Suprapubic skin (tissue), 4 donors: ENCODE measurements at regions not wholly inside any gene's neighbourhood (a gene's known extent, or its start where the extent isn't known, plus 50 kb on each side); places are given as distances from the start of the nearest gene placed in this dataset.

Experiments used
- DNase-seq, 2 donors: peaks; one replicate each; pipeline ENCODE4 v3.0.0-alpha.2; 2019; ENCODE audit warnings: low spot score in 2 of 2
- H3K27ac ChIP-seq: fragments of 200-600 bp; sonication (generic); one replicate; pipeline ENCODE4 v1.5.1; 2019
- H3K27me3 ChIP-seq: fragments of 200-600 bp; sonication (generic); one replicate; pipeline ENCODE4 v1.5.1; 2019
- H3K36me3 ChIP-seq: fragments of 200-600 bp; sonication (generic); one replicate; pipeline ENCODE4 v1.5.1; 2019
- H3K4me1 ChIP-seq: fragments of 200-600 bp; sonication (generic); one replicate; pipeline ENCODE4 v1.5.1; 2019
- H3K4me3 ChIP-seq: fragments of 200-600 bp; sonication (generic); one replicate; pipeline ENCODE4 v1.5.1; 2019; ENCODE audit warnings: mild to moderate bottlenecking
- H3K9me3 ChIP-seq: fragments of 200-600 bp; sonication (generic); one replicate; pipeline ENCODE4 v1.5.1; 2019
- EP300 ChIP-seq: sonication (generic); formaldehyde crosslinking; IDR thresholded peaks from one replicate; pipeline ENCODE4 v1.6.1; 2017; ENCODE audit warnings: antibody characterized with exemption
- POLR2A ChIP-seq, 2 donors: fragments of 450-650 bp; IDR thresholded peaks; one replicate each; pipeline ENCODE4 v1.6.1; 2017; ENCODE audit warnings: antibody characterized with exemption in 2 of 2, mild to moderate bottlenecking in 2 of 2, moderate library complexity in 2 of 2
- POLR2AphosphoS5 ChIP-seq, 3 donors: sonication (generic); formaldehyde crosslinking; IDR thresholded peaks; one replicate each; pipeline ENCODE4 v1.6.1; 2017; ENCODE audit warnings: antibody characterized with exemption in 3 of 3
- WGBS: methylation state at CpG from one replicate; pipeline ENCODE4 v1.1.5; 2018; 5-methylcytosine and 5-hydroxymethylcytosine counted together
- TF ChIP-seq, protein P1 (sequence below), 2 donors: fragments of 200-600 bp in 1 of 2; fragments of 450-650 bp in 1 of 2; sonication (generic) in 1 of 2; IDR thresholded peaks; one replicate each; pipeline ENCODE4 v1.5.1; 2016 to 2019; ENCODE audit warnings: antibody characterized with exemption in 2 of 2, mild to moderate bottlenecking in 1 of 2, moderate library complexity in 1 of 2

DNA sequence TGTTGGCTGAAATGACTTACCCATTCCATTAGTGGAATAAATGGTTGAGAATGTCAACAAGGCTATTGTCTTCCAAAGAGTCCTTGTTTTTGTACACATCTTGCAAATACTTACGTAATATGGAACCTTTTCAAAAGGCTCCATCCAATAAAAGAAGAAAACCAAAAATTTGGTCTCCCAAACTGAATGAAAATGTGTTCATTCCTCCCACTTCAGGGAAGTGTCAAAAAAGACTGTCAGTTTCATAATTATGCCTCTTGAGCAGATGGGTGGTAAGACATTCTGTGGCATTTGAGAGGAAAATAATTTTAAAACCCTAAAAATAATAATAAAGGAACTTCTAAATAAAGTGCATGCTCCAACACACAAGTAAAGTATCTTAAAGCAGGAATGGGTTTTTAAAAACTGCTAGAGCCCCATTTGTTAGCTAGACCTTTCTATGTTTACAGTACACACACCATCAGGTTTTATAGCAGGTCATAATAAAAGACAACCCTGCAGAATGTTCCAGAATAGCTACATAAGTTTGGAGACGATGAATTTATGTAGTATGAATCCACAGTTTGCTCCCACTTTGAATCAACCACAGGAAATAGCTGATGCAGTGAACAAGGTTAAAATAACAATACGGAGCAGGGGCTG, 843.7 kb downstream of the LRRTM4 start:
- H3K27me3 ChIP-seq, result no peaks in the 10 kb centered on the region
- H3K27ac ChIP-seq, result no peak overlapping the region
- no peak overlapping the region for H3K4me3 ChIP-seq
- TF ChIP-seq EP300 (no peak), POLR2A (IDR thresholded peaks at IDR 0.05) (no peak), POLR2AphosphoS5 (IDR thresholded peaks at IDR 0.05) (no peak)
- TF ChIP-seq, protein P1, sequence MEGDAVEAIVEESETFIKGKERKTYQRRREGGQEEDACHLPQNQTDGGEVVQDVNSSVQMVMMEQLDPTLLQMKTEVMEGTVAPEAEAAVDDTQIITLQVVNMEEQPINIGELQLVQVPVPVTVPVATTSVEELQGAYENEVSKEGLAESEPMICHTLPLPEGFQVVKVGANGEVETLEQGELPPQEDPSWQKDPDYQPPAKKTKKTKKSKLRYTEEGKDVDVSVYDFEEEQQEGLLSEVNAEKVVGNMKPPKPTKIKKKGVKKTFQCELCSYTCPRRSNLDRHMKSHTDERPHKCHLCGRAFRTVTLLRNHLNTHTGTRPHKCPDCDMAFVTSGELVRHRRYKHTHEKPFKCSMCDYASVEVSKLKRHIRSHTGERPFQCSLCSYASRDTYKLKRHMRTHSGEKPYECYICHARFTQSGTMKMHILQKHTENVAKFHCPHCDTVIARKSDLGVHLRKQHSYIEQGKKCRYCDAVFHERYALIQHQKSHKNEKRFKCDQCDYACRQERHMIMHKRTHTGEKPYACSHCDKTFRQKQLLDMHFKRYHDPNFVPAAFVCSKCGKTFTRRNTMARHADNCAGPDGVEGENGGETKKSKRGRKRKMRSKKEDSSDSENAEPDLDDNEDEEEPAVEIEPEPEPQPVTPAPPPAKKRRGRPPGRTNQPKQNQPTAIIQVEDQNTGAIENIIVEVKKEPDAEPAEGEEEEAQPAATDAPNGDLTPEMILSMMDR (IDR thresholded peaks at IDR 0.05), result no peak
- WGBS, result 54% methylated on average over 3 of the region's 3 CpGs
- no peaks in the 10 kb centered on the region for H3K9me3 ChIP-seq
- H3K36me3 ChIP-seq, result no peaks in the 10 kb centered on the region
- H3K4me1 ChIP-seq, result no peaks in the 10 kb centered on the region
- DNase-seq, result no peak

DNA sequence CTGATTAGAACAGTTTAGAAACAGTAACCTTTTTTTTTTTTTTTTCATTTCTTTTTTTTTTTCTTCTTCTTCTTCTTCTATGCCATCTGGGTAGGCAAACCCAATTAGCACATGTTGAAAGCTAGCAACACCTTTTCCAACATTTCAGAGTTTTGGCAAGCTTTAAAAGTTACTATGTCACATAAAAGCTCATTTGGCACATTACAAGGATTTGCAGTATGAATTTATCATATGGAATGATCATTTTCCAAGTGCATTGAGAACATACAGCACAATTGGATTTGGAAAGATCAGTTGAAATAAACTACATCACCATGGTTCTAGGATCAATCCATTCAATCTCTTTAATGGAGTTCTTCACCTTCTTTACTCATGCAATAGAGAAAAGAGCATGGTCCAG, 847.0 kb downstream of the LRRTM4 start:
- no peak overlapping the region for H3K4me3 ChIP-seq
- H3K36me3 ChIP-seq, result no peaks in the 10 kb centered on the region
- TF ChIP-seq POLR2A (IDR thresholded peaks at IDR 0.05), result no peak
- TF ChIP-seq POLR2AphosphoS5 (IDR thresholded peaks at IDR 0.05), result no peak
- no peak for TF ChIP-seq EP300
- TF ChIP-seq, protein P1 (IDR thresholded peaks at IDR 0.05), result no peak
- no peak for DNase-seq
- no peak overlapping the region for H3K27ac ChIP-seq
- H3K9me3 ChIP-seq, result no peaks in the 10 kb centered on the region
- no peaks in the 10 kb centered on the region for H3K27me3 ChIP-seq
- no peaks in the 10 kb centered on the region for H3K4me1 ChIP-seq

DNA sequence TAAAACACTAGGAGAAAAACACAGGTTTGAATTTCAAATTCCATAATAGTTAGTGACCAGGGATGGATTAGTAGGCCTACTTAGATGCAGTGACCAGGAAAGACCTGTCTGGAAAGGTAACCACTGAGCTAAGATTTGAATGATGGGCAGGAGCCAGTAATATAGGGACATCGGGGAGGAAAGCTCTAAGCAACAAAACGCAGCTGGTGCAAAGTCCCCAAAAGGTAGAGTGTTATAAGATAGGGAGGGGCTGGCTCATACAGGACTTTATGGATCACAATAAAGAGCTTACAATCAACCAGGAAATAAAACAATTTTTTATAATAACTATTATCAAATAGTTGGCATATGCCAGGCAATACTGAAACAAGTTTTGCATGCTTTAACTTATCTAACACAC, 849.4 kb downstream of the LRRTM4 start:
- no peak overlapping the region for H3K4me3 ChIP-seq
- no peaks in the 10 kb centered on the region for H3K27me3 ChIP-seq
- TF ChIP-seq EP300 (no peak), POLR2A (IDR thresholded peaks at IDR 0.05) (no peak)
- H3K27ac ChIP-seq, result no peak overlapping the region
- WGBS, result 88% methylated on average over 2 of the region's 2 CpGs
- no peaks in the 10 kb centered on the region for H3K9me3 ChIP-seq
- H3K36me3 ChIP-seq, result no peaks in the 10 kb centered on the region
- H3K4me1 ChIP-seq, result no peaks in the 10 kb centered on the region
- no peak for DNase-seq

DNA sequence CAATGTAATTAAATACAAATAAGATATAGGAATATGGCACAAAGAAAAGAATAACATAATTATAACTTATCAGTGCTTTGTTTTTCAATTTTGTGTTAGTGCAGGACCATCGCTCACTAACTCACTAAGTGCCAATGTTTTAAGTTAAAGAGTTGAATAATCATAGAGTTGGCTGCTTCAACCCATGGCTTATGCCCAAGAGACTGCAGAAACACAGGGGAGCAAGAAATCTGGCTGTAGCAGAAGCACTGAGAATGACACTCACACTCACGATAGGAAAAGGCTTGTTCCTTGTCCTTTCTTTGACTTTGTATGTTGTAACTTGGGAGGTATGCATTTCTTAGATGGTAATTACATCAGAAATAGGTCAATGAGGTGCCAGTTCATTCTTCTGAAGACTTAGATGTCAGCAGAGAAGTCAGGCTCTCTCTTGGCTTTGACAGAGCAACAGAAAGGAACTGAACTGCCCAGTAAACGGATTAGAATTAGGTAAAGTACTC, 852.2 kb downstream of the LRRTM4 start:
- no peaks in the 10 kb centered on the region for H3K36me3 ChIP-seq
- no peaks in the 10 kb centered on the region for H3K4me1 ChIP-seq
- H3K9me3 ChIP-seq, result no peaks in the 10 kb centered on the region
- no peak overlapping the region for H3K4me3 ChIP-seq
- no peaks in the 10 kb centered on the region for H3K27me3 ChIP-seq
- no peak overlapping the region for H3K27ac ChIP-seq
- TF ChIP-seq EP300 (no peak), POLR2AphosphoS5 (IDR thresholded peaks at IDR 0.05) (no peak), POLR2A (IDR thresholded peaks at IDR 0.05) (no peak)
- TF ChIP-seq, protein P1 (IDR thresholded peaks at IDR 0.05), result no peak
- DNase-seq, result no peak
- 58% methylated on average over 3 of the region's 3 CpGs for WGBS

DNA sequence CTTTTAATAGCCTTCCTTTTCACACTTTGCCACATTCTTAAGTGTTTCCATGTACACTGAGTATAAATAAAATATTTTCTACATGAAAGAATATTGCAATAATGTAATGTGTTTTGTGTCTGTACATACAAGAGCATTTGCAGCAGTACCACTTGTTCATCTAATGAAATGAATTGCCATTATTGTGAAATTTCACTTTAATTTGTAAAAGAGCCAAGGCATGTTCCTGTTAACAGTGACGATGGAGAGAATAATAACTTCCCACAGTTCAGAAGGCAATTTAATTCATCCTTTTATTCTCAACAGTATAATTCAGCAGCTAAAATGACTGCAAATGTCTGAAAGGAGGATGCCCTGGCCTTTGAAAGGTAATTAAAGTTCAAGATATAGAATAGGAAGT, 853.9 kb downstream of the LRRTM4 start:
- 24% methylated on average over 1 of the region's 1 CpG for WGBS
- DNase-seq, result no peak
- H3K27ac ChIP-seq, result no peak overlapping the region

More for the DNA sequence above, 853.9 kb downstream of the LRRTM4 start:
- Histone ChIP-seq H3K36me3 (no peaks in the 10 kb centered on the region), H3K4me1 (no peaks in the 10 kb centered on the region), H3K9me3 (no peaks in the 10 kb centered on the region), H3K27me3 (no peaks in the 10 kb centered on the region), H3K4me3 (no peak overlapping the region)
- TF ChIP-seq POLR2AphosphoS5 (IDR thresholded peaks at IDR 0.05), result no peak
- TF ChIP-seq EP300, result no peak
- TF ChIP-seq, protein P1 (IDR thresholded peaks at IDR 0.05), result no peak
- TF ChIP-seq POLR2A (IDR thresholded peaks at IDR 0.05), result no peak
